GM19035 (cell line): ENCODE measurements at regions not wholly inside any gene's neighbourhood (a gene's known extent, or its start where the extent isn't known, plus 50 kb on each side); places are given as distances from the start of the nearest gene placed in this dataset.

Experiments used
- ATAC-seq: cut with Tn5 transposase; IDR thresholded peaks from one replicate; pipeline ENCODE4 v1.9.1; 2021; ENCODE audit not compliant: unreplicated experiment

- ATAC-seq, result no peak
Observed at GRCh38 chr12:118606690-118607089, 230.3 kb downstream of the SUDS3 start.

- ATAC-seq, result no peak
Observed at GRCh38 chr12:118607831-118608230, 231.5 kb downstream of the SUDS3 start.

GRCh38 chr12:118608770-118609344 lies 232.5 kb downstream of the SUDS3 start:
- ATAC-seq, result no peak

- ATAC-seq, result no peak
Observed at GRCh38 chr12:118611295-118611694, 234.9 kb downstream of the SUDS3 start.

GRCh38 chr12:118611770-118612169 lies 235.4 kb downstream of the SUDS3 start:
- ATAC-seq, result no peak

- ATAC-seq, result no peak
Observed at GRCh38 chr12:118617611-118618450, 241.5 kb downstream of the SUDS3 start.

GRCh38 chr12:118618695-118619094 lies 242.3 kb downstream of the SUDS3 start:
- ATAC-seq, result no peak

GRCh38 chr12:118625050-118625675 lies 248.8 kb downstream of the SUDS3 start:
- no peak for ATAC-seq

- no peak for ATAC-seq
Observed at GRCh38 chr12:118633071-118633470, 256.7 kb downstream of the SUDS3 start.

GRCh38 chr12:118635276-118635675 lies 258.9 kb downstream of the SUDS3 start:
- ATAC-seq, result no peak

GRCh38 chr12:118637767-118638370 lies 261.5 kb downstream of the SUDS3 start:
- no peak for ATAC-seq

GRCh38 chr12:118641249-118641648 lies 264.9 kb downstream of the SUDS3 start:
- ATAC-seq, result no peak

- ATAC-seq, result no peak
Observed at GRCh38 chr12:118645219-118645618, 268.9 kb downstream of the SUDS3 start.

- no peak for ATAC-seq
Observed at GRCh38 chr12:118649765-118650585, 273.6 kb downstream of the SUDS3 start.

- ATAC-seq, result no peak
Observed at GRCh38 chr12:118650586-118650960, 274.2 kb downstream of the SUDS3 start.

GRCh38 chr12:118651487-118651886 lies 275.1 kb downstream of the SUDS3 start:
- ATAC-seq, result no peak

GRCh38 chr12:118655588-118655987 lies 279.2 kb downstream of the SUDS3 start:
- no peak for ATAC-seq

GRCh38 chr12:118680356-118680963 lies 300.9 kb upstream of the SRRM4 start:
- no peak for ATAC-seq

GRCh38 chr12:118682656-118683055 lies 298.7 kb upstream of the SRRM4 start:
- ATAC-seq, result peak; percentile 59

GRCh38 chr12:118685983-118686607 lies 295.2 kb upstream of the SRRM4 start:
- ATAC-seq, result no peak
